Mucosa of descending colon (tissue), 3 donors: ENCODE measurements at regions not wholly inside any gene's neighbourhood (a gene's known extent, or its start where the extent isn't known, plus 50 kb on each side); places are given as distances from the start of the nearest gene placed in this dataset.

ENCODE experiments used
- ATAC-seq: fragments of 200-7000 bp; cut with Tn5 transposase; one replicate; pipeline ENCODE4 v1.9.1; 2020; ENCODE audit warnings: mild to moderate bottlenecking, moderate library complexity
- DNase-seq, 3 donors: peaks; one replicate each; pipeline ENCODE4 v3.0.0-alpha.2; 2020
- H3K36me3 ChIP-seq: fragments of 200-600 bp; one replicate; pipeline ENCODE4 v1.8.0; 2021; ENCODE audit warnings: low read depth, mild to moderate bottlenecking
- H3K4me1 ChIP-seq: fragments of 200-600 bp; one replicate; pipeline ENCODE4 v1.8.0; 2021; ENCODE audit warnings: low read depth, mild to moderate bottlenecking
- H3K4me3 ChIP-seq: fragments of 200-600 bp; one replicate; pipeline ENCODE4 v1.8.0; 2021; ENCODE audit warnings: mild to moderate bottlenecking
- H3K9me3 ChIP-seq: fragments of 200-600 bp; one replicate; pipeline ENCODE4 v1.8.0; 2021; ENCODE audit warnings: mild to moderate bottlenecking
- intact Hi-C, 2 donors: fragments of 100-400 bp; cut with DNase I in 1 of 2; cut with micrococcal nuclease in 1 of 2; formaldehyde crosslinking; loops; one replicate each; pipeline versions ENCODE4 v1.11.0 to v1.11.1; 2022; cut with DNase I, micrococcal nuclease
- TF ChIP-seq, protein P1 (sequence below): fragments of 200-600 bp; IDR thresholded peaks from one replicate; pipeline ENCODE4 v1.8.0; 2022; ENCODE audit warnings: antibody characterized with exemption, mild to moderate bottlenecking
- donor health status: DM: no; HTN: no; CAD: no; lungs with moderate emphysema.
- donor health status: DM: no; HTN: no; CAD: no.
- donor health status: DM: no; HTN: yes; CAD: no.

- no peaks in the 10 kb centered on the region for H3K4me1 ChIP-seq
- ATAC-seq = no peak
- H3K4me3 ChIP-seq = no peak overlapping the region
- intact Hi-C loops = no loop called here
- H3K9me3 ChIP-seq = no peaks in the 10 kb centered on the region
- TF ChIP-seq, protein P1, sequence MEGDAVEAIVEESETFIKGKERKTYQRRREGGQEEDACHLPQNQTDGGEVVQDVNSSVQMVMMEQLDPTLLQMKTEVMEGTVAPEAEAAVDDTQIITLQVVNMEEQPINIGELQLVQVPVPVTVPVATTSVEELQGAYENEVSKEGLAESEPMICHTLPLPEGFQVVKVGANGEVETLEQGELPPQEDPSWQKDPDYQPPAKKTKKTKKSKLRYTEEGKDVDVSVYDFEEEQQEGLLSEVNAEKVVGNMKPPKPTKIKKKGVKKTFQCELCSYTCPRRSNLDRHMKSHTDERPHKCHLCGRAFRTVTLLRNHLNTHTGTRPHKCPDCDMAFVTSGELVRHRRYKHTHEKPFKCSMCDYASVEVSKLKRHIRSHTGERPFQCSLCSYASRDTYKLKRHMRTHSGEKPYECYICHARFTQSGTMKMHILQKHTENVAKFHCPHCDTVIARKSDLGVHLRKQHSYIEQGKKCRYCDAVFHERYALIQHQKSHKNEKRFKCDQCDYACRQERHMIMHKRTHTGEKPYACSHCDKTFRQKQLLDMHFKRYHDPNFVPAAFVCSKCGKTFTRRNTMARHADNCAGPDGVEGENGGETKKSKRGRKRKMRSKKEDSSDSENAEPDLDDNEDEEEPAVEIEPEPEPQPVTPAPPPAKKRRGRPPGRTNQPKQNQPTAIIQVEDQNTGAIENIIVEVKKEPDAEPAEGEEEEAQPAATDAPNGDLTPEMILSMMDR = no peak
- no peaks in the 10 kb centered on the region for H3K36me3 ChIP-seq
- no peak for DNase-seq
Observed at GRCh38 chr17:70610161-70610560, 440.8 kb downstream of the KCNJ2 start.

DNA sequence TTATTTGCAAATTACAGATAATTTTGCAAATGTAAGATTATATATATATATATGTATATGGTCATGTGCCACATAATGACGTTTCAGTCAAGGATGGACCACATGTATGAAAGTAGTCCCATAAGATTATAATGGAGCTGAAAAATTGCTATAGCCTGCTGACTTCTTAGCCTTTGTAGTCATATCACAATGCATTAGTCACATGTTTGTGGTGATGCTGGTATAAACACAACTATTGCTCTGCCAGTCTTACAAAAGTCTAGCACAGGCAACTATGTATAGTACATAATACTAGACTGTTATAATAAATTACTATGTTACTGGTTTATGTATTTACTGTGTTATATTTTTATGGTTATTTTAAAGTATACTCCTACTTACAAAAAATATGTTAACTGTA is 444.3 kb downstream of the KCNJ2 start:
- H3K4me3 ChIP-seq = no peak overlapping the region
- TF ChIP-seq, protein P1 = no peak
- H3K9me3 ChIP-seq = no peaks in the 10 kb centered on the region
- intact Hi-C loops = no loop called here
- H3K4me1 ChIP-seq = no peaks in the 10 kb centered on the region
- ATAC-seq (no peak), DNase-seq (no peak)
- H3K36me3 ChIP-seq = no peaks in the 10 kb centered on the region

DNA sequence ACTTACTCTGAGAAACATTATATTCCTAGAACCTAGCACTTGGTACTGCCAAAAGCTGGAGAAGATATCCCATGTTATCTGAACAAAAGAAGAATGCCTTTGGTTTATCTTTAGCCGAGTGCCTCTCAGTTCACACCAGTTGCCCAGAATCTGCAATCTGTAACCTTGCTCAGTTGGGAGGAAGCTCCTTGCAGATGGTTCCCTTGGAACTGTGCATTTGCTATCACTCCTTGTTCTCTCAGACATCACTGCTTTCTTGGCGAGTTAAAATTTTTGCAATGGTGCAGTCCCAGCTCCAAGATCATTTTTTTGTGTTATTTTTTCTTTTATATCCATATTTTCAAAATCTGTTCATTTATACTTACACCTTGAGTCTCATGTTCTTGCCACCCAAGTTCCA is 446.5 kb downstream of the KCNJ2 start:
- ATAC-seq = no peak
- no peak overlapping the region for H3K4me3 ChIP-seq
- H3K36me3 ChIP-seq = no peaks in the 10 kb centered on the region
- TF ChIP-seq, protein P1 = no peak
- H3K4me1 ChIP-seq = no peaks in the 10 kb centered on the region
- no peaks in the 10 kb centered on the region for H3K9me3 ChIP-seq
- intact Hi-C loops = no loop called here
- DNase-seq = no peak

GRCh38 chr17:70618641-70619040 is 449.3 kb downstream of the KCNJ2 start:
- H3K4me1 ChIP-seq = no peaks in the 10 kb centered on the region
- intact Hi-C loops = no loop called here
- H3K9me3 ChIP-seq = no peaks in the 10 kb centered on the region
- TF ChIP-seq, protein P1 = no peak
- ATAC-seq (no peak), DNase-seq (no peak)
- no peak overlapping the region for H3K4me3 ChIP-seq
- H3K36me3 ChIP-seq = no peaks in the 10 kb centered on the region

GRCh38 chr17:70621566-70621965 is 452.2 kb downstream of the KCNJ2 start:
- TF ChIP-seq, protein P1 = no peak
- H3K4me1 ChIP-seq = no peaks in the 10 kb centered on the region
- DNase-seq (no peak), ATAC-seq (no peak)
- H3K9me3 ChIP-seq = no peaks in the 10 kb centered on the region
- H3K36me3 ChIP-seq = no peaks in the 10 kb centered on the region
- H3K4me3 ChIP-seq = no peak overlapping the region
- intact Hi-C loops = no loop called here
